ENCODE measurements at regions not wholly inside any gene's neighbourhood (a gene's known extent, or its start where the extent isn't known, plus 50 kb on each side); places are given as distances from the start of the nearest gene placed in this dataset.
"Not testable (repeated sequence)": the region's sequence is repeated elsewhere in the genome, so short reads cannot be mapped to it uniquely, and the experiment has no call there.

GRCh38 chr1:149248610-149249009 is 145.3 kb upstream of the NBPF9 start:
- not testable (repeated sequence) for H3K27me3 Mint-ChIP-seq, ATAC-seq

GRCh38 chr1:149249850-149250467 is 146.6 kb upstream of the NBPF9 start:
- not testable (repeated sequence) for H3K27ac Mint-ChIP-seq, ATAC-seq, H3K9me3 Mint-ChIP-seq, H3K4me1 Mint-ChIP-seq, DNase-seq, H3K4me3 Mint-ChIP-seq, H3K27me3 Mint-ChIP-seq

More at GRCh38 chr1:149248610-149249009, 145.3 kb upstream of the NBPF9 start:
- H3K4me3 Mint-ChIP-seq, H3K9me3 Mint-ChIP-seq, H3K4me1 Mint-ChIP-seq, H3K27ac Mint-ChIP-seq, DNase-seq: not testable (repeated sequence)

- H3K27ac Mint-ChIP-seq, H3K4me1 Mint-ChIP-seq, H3K4me3 Mint-ChIP-seq, DNase-seq, H3K27me3 Mint-ChIP-seq, H3K9me3 Mint-ChIP-seq, ATAC-seq: not testable (repeated sequence)
Measured at GRCh38 chr1:149254894-149255847, 151.8 kb upstream of the NBPF9 start.

GRCh38 chr1:149260284-149260683 is 156.9 kb upstream of the NBPF9 start:
- not testable (repeated sequence) for H3K4me3 Mint-ChIP-seq, H3K27ac Mint-ChIP-seq, ATAC-seq, H3K9me3 Mint-ChIP-seq, DNase-seq, H3K4me1 Mint-ChIP-seq, H3K27me3 Mint-ChIP-seq

- H3K4me3 Mint-ChIP-seq, H3K27ac Mint-ChIP-seq, H3K9me3 Mint-ChIP-seq, H3K27me3 Mint-ChIP-seq, DNase-seq, H3K4me1 Mint-ChIP-seq: not testable (repeated sequence)
- ATAC-seq, result peak; percentile 100
Measured at GRCh38 chr1:149260736-149261340, 157.5 kb upstream of the NBPF9 start.

GRCh38 chr1:149267287-149267686 is 163.9 kb upstream of the NBPF9 start:
- not testable (repeated sequence) for H3K27me3 Mint-ChIP-seq, ATAC-seq, H3K4me3 Mint-ChIP-seq, H3K9me3 Mint-ChIP-seq, DNase-seq, H3K4me1 Mint-ChIP-seq, H3K27ac Mint-ChIP-seq

- not testable (repeated sequence) for H3K27me3 Mint-ChIP-seq, H3K4me3 Mint-ChIP-seq, H3K27ac Mint-ChIP-seq, ATAC-seq, H3K4me1 Mint-ChIP-seq, DNase-seq, H3K9me3 Mint-ChIP-seq
Measured at GRCh38 chr1:149269001-149269702, 165.8 kb upstream of the NBPF9 start.

GRCh38 chr1:149269833-149270232 is 166.5 kb upstream of the NBPF9 start:
- H3K9me3 Mint-ChIP-seq, H3K27me3 Mint-ChIP-seq, ATAC-seq, H3K4me1 Mint-ChIP-seq, H3K27ac Mint-ChIP-seq, H3K4me3 Mint-ChIP-seq, DNase-seq: not testable (repeated sequence)

- not testable (repeated sequence) for H3K4me3 Mint-ChIP-seq, H3K4me1 Mint-ChIP-seq, H3K27me3 Mint-ChIP-seq, H3K9me3 Mint-ChIP-seq, H3K27ac Mint-ChIP-seq, DNase-seq, ATAC-seq
Measured at GRCh38 chr1:149274493-149274892, 171.1 kb upstream of the NBPF9 start.

GRCh38 chr1:149275802-149276201 is 172.5 kb upstream of the NBPF9 start:
- not testable (repeated sequence) for ATAC-seq, DNase-seq, H3K4me3 Mint-ChIP-seq, H3K27ac Mint-ChIP-seq, H3K9me3 Mint-ChIP-seq, H3K27me3 Mint-ChIP-seq, H3K4me1 Mint-ChIP-seq

- not testable (repeated sequence) for H3K4me3 Mint-ChIP-seq, ATAC-seq, H3K4me1 Mint-ChIP-seq, H3K27ac Mint-ChIP-seq, H3K27me3 Mint-ChIP-seq, DNase-seq, H3K9me3 Mint-ChIP-seq
Measured at GRCh38 chr1:149276496-149276895, 173.1 kb upstream of the NBPF9 start.

GRCh38 chr1:149278156-149278555 is 174.8 kb upstream of the NBPF9 start:
- not testable (repeated sequence) for ATAC-seq, H3K9me3 Mint-ChIP-seq

GRCh38 chr1:149279015-149279414 is 175.7 kb upstream of the NBPF9 start:
- H3K9me3 Mint-ChIP-seq, H3K4me1 Mint-ChIP-seq, DNase-seq, H3K27ac Mint-ChIP-seq, H3K27me3 Mint-ChIP-seq, ATAC-seq, H3K4me3 Mint-ChIP-seq: not testable (repeated sequence)

More at GRCh38 chr1:149278156-149278555, 174.8 kb upstream of the NBPF9 start:
- H3K27ac Mint-ChIP-seq, H3K4me1 Mint-ChIP-seq, DNase-seq, H3K27me3 Mint-ChIP-seq, H3K4me3 Mint-ChIP-seq: not testable (repeated sequence)

GRCh38 chr1:149279512-149279911 is 176.2 kb upstream of the NBPF9 start:
- not testable (repeated sequence) for H3K27ac Mint-ChIP-seq, DNase-seq, H3K4me1 Mint-ChIP-seq, H3K27me3 Mint-ChIP-seq, H3K4me3 Mint-ChIP-seq, H3K9me3 Mint-ChIP-seq, ATAC-seq

GRCh38 chr1:149284773-149285172 is 181.4 kb upstream of the NBPF9 start:
- not testable (repeated sequence) for H3K4me3 Mint-ChIP-seq, H3K27ac Mint-ChIP-seq, H3K9me3 Mint-ChIP-seq, H3K4me1 Mint-ChIP-seq, DNase-seq, H3K27me3 Mint-ChIP-seq
- peak; percentile 13 for ATAC-seq
